ENCODE measurements at regions not wholly inside any gene's neighbourhood (a gene's known extent, or its start where the extent isn't known, plus 50 kb on each side); places are given as distances from the start of the nearest gene placed in this dataset.

GRCh38 chr6:73964241-73964854, 268.3 kb downstream of the CD109 start:
- no peak for TF ChIP-seq CTCF (IDR thresholded peaks at IDR 0.05)
- TF ChIP-seq POLR2AphosphoS5 (IDR thresholded peaks at IDR 0.05) = no peak
- TF ChIP-seq EP300 (IDR thresholded peaks at IDR 0.05) = no peak
- TF ChIP-seq POLR2A (IDR thresholded peaks at IDR 0.05) = no peak

Data from stomach (tissue), 4 donors.